WTC11 (cell line): ENCODE measurements at regions not wholly inside any gene's neighbourhood (a gene's known extent, or its start where the extent isn't known, plus 50 kb on each side); places are given as distances from the start of the nearest gene placed in this dataset.

ENCODE experiments used
- CTCF ChIP-seq: fragments of 200-600 bp; IDR thresholded peaks from 2 replicates; pipeline ENCODE4 v1.8.0; 2022; ENCODE audit warnings: antibody characterized with exemption
- IRF2 ChIP-seq: sonication (generic); formaldehyde crosslinking; IDR thresholded peaks from 2 replicates; pipeline ENCODE4 v1.8.0; 2022; ENCODE audit warnings: low read depth, missing genetic modification reagents, borderline replicate concordance
- TF ChIP-seq, protein P1 (sequence below): sonication (generic); formaldehyde crosslinking; IDR thresholded peaks from 2 replicates; pipeline ENCODE4 v1.8.0; 2022; ENCODE audit warnings: mild to moderate bottlenecking, missing genetic modification reagents

DNA sequence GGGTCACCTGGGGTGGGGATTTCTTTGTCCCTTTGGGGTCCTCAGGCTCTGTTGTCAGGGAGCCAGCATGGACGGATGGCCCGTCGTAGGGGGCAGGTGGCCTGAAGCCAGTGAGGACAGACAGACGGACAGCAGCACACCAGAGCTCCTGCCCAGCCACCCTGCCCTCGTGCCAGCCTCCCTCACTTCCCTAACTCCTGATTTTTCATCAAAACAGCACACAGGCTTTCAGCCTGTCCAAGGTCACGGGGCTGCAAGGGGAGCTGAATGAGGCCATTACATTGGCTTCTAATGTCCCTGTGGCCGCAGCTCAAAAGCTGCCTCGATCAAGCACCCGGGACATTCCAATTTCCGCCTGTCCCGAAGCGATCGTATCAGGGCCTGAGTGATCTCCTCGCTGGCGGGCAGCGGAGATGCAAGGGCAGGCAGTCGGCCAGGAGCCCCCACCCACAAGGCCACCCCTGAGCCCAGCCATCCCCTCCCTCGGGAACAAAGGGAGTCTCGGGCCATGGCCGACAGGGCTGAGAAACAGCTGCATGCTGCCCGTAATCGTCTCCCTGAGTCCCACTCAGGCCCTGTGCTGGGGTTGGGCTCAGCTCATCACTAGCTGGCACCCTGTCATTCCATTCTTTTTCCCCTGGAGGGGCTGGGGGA is 50.5 kb upstream of the RNU6ATAC start:
- TF ChIP-seq CTCF, result no peak
- TF ChIP-seq IRF2 (CRISPR knock-in tag), result no peak
- TF ChIP-seq, protein P1, sequence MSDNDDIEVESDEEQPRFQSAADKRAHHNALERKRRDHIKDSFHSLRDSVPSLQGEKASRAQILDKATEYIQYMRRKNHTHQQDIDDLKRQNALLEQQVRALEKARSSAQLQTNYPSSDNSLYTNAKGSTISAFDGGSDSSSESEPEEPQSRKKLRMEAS (CRISPR knock-in tag), result no peak
